Loucy (cell line): ENCODE measurements at regions not wholly inside any gene's neighbourhood (a gene's known extent, or its start where the extent isn't known, plus 50 kb on each side); places are given as distances from the start of the nearest gene placed in this dataset.

Source experiments
- H2AFZ ChIP-seq: fragments of 200-600 bp; sonication (generic); 2 replicates; pipeline ENCODE4 v1.6.0; 2016; ENCODE audit warnings: antibody characterized with exemption, mild to moderate bottlenecking, low read length, moderate library complexity
- H3F3A ChIP-seq: fragments of 200-600 bp; 2 replicates; pipeline ENCODE4 v1.6.0; 2016; ENCODE audit warnings: antibody characterized with exemption, low read depth, mild to moderate bottlenecking
- H3K27me3 ChIP-seq: fragments of 200-600 bp; sonication (generic); 2 replicates; pipeline ENCODE4 v1.6.1; 2014; ENCODE audit warnings: low read length, mild to moderate bottlenecking; ENCODE audit not compliant: insufficient read depth, poor library complexity, severe bottlenecking
- H3K36me3 ChIP-seq: fragments of 200-600 bp; sonication (generic); 2 replicates; pipeline ENCODE4 v1.6.1; 2016; ENCODE audit warnings: low read length; ENCODE audit not compliant: insufficient read depth
- H3K4me1 ChIP-seq: fragments of 200-600 bp; sonication (generic); 2 replicates; pipeline ENCODE4 v1.5.1; 2014; ENCODE audit warnings: low read length, mild to moderate bottlenecking; ENCODE audit not compliant: insufficient read depth, poor library complexity, severe bottlenecking
- H3K4me2 ChIP-seq: fragments of 200-600 bp; sonication (generic); 2 replicates; pipeline ENCODE4 v1.6.0; 2014; ENCODE audit warnings: antibody characterized with exemption, low read length, low read depth, mild to moderate bottlenecking; ENCODE audit not compliant: poor library complexity, severe bottlenecking
- H3K4me3 ChIP-seq: fragments of 200-600 bp; sonication (generic); 2 replicates; pipeline ENCODE4 v1.5.1; 2014; ENCODE audit warnings: low read length, mild to moderate bottlenecking, mixed read lengths; ENCODE audit not compliant: poor library complexity, severe bottlenecking
- H3K79me2 ChIP-seq: fragments of 200-600 bp; sonication (generic); 2 replicates; pipeline ENCODE4 v1.6.1; 2014; ENCODE audit warnings: low read length; ENCODE audit not compliant: insufficient read depth
- H3K9ac ChIP-seq: fragments of 200-600 bp; sonication (generic); 2 replicates; pipeline ENCODE4 v1.6.0; 2014; ENCODE audit warnings: mild to moderate bottlenecking, low read depth, low read length, moderate library complexity; ENCODE audit not compliant: poor library complexity, severe bottlenecking
- H3K9me2 ChIP-seq: fragments of 200-600 bp; sonication (generic); replicated peaks from 2 replicates; pipeline ENCODE4 v1.6.1; 2016; ENCODE audit warnings: low read depth, low read length, mixed read lengths
- H3K9me3 ChIP-seq: fragments of 200-600 bp; sonication (generic); 2 replicates; pipeline ENCODE4 v1.6.1; 2014; ENCODE audit warnings: mild to moderate bottlenecking, antibody characterized with exemption, low read length, low read depth; ENCODE audit not compliant: insufficient read depth
- H4K20me1 ChIP-seq: fragments of 200-600 bp; sonication (generic); 2 replicates; pipeline ENCODE4 v1.6.0; 2014; ENCODE audit warnings: antibody characterized with exemption, low read length, mild to moderate bottlenecking; ENCODE audit not compliant: insufficient read depth, poor library complexity, severe bottlenecking
- CTCF ChIP-seq: fragments of 200-600 bp; sonication (generic); conservative IDR thresholded peaks from 2 replicates; pipeline ENCODE4 v1.5.1; 2014; ENCODE audit warnings: mild to moderate bottlenecking, antibody characterized with exemption, low read length
- EZH2phosphoT487 ChIP-seq: fragments of 200-600 bp; IDR thresholded peaks from 2 replicates; pipeline ENCODE4 v1.6.1; 2018; ENCODE audit warnings: antibody characterized with exemption, mild to moderate bottlenecking, moderate library complexity, borderline replicate concordance

- Histone ChIP-seq H3K9ac (no peak overlapping the region), H3K79me2 (no peaks in the 10 kb centered on the region), H4K20me1 (no peaks in the 10 kb centered on the region), H3K36me3 (no peaks in the 10 kb centered on the region), H3K4me1 (no peaks in the 10 kb centered on the region), H3K9me2 (no peaks in the 10 kb centered on the region), H3K27me3 (no peaks in the 10 kb centered on the region), H2AFZ (no peak overlapping the region), H3K9me3 (no peaks in the 10 kb centered on the region), H3F3A (no peaks in the 10 kb centered on the region), H3K4me3 (no peak overlapping the region), H3K4me2 (no peak overlapping the region)
- TF ChIP-seq EZH2phosphoT487 (no peak), CTCF (no peak)
These were observed 140.0 kb upstream of the GRIK3 start for GRCh38 chr1:37174341-37174740.

- Histone ChIP-seq H4K20me1 (no peaks in the 10 kb centered on the region), H3F3A (no peaks in the 10 kb centered on the region), H3K4me2 (no peak overlapping the region), H3K36me3 (no peaks in the 10 kb centered on the region), H3K79me2 (no peaks in the 10 kb centered on the region), H3K27me3 (no peaks in the 10 kb centered on the region), H3K9ac (no peak overlapping the region), H3K4me3 (no peak overlapping the region), H2AFZ (no peak overlapping the region), H3K4me1 (no peaks in the 10 kb centered on the region), H3K9me2 (no peaks in the 10 kb centered on the region), H3K9me3 (no peaks in the 10 kb centered on the region)
- TF ChIP-seq CTCF (no peak), EZH2phosphoT487 (no peak)
These were observed 140.6 kb upstream of the GRIK3 start for GRCh38 chr1:37174876-37175275.

- Histone ChIP-seq H2AFZ (no peak overlapping the region), H3K27me3 (no peaks in the 10 kb centered on the region), H3K4me2 (no peak overlapping the region), H3K9me3 (no peaks in the 10 kb centered on the region), H3K79me2 (no peaks in the 10 kb centered on the region), H3F3A (no peaks in the 10 kb centered on the region), H3K9ac (no peak overlapping the region), H4K20me1 (no peaks in the 10 kb centered on the region), H3K9me2 (no peaks in the 10 kb centered on the region), H3K36me3 (no peaks in the 10 kb centered on the region), H3K4me3 (no peak overlapping the region), H3K4me1 (no peaks in the 10 kb centered on the region)
- no peak for TF ChIP-seq EZH2phosphoT487
- no peak for TF ChIP-seq CTCF
These were observed 141.4 kb upstream of the GRIK3 start for GRCh38 chr1:37175666-37176215.
